AG04449 (cell line): ENCODE measurements at regions not wholly inside any gene's neighbourhood (a gene's known extent, or its start where the extent isn't known, plus 50 kb on each side); places are given as distances from the start of the nearest gene placed in this dataset.

Experiments used
- CTCF ChIA-PET: fragments of 350-600 bp; formaldehyde crosslinking; extraction: SDS; loops from one replicate; lab custom pipeline; 2021; ENCODE audit warnings: antibody characterized with exemption; lab: Yijun Ruan, JAX
- POLR2A ChIA-PET: fragments of 400-600, 350-600 bp; formaldehyde crosslinking; extraction: SDS; loops from one replicate; lab custom pipeline; 2020; ENCODE audit warnings: antibody characterized with exemption, inconsistent platforms; lab: Yijun Ruan, JAX
- DNase-seq: peaks from one replicate; pipeline ENCODE4 v3.0.0-alpha.2; 2010; ENCODE audit warnings: low read depth, low spot score
- H3K4me3 ChIP-seq: 2 replicates; pipeline ENCODE4 v1.5.1; 2011; ENCODE audit warnings: low read depth, mild to moderate bottlenecking, control low read depth, low read length
- TF ChIP-seq, protein P1 (sequence below): IDR thresholded peaks from one replicate; pipeline ENCODE4 v1.5.1; 2011; ENCODE audit warnings: mild to moderate bottlenecking, moderate library complexity, low read length, control low read depth, inconsistent platforms; ENCODE audit not compliant: insufficient read depth; ENCODE audit errors: missing control alignments

DNA sequence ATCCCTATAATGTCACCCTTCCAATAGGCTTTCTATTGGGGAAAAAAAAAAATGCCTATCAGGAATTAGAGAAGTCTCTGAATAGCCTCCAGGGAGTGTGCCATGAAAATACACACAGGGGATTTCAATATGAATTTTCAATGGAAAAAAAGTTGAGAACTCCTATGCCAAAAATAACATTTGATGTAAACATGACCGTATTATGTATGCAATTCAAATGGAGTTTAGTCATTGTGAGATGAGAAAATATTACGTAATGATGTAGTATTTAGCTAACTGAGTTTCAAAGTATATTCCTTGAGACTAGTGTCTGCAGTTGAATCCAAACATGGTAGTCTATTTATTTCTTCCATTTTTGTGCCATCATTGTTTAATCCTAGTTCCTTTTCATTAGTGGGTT is 182.3 kb downstream of the BLID start:
- DNase-seq: no peak
- CTCF ChIA-PET: no interaction called here
- TF ChIP-seq, protein P1, sequence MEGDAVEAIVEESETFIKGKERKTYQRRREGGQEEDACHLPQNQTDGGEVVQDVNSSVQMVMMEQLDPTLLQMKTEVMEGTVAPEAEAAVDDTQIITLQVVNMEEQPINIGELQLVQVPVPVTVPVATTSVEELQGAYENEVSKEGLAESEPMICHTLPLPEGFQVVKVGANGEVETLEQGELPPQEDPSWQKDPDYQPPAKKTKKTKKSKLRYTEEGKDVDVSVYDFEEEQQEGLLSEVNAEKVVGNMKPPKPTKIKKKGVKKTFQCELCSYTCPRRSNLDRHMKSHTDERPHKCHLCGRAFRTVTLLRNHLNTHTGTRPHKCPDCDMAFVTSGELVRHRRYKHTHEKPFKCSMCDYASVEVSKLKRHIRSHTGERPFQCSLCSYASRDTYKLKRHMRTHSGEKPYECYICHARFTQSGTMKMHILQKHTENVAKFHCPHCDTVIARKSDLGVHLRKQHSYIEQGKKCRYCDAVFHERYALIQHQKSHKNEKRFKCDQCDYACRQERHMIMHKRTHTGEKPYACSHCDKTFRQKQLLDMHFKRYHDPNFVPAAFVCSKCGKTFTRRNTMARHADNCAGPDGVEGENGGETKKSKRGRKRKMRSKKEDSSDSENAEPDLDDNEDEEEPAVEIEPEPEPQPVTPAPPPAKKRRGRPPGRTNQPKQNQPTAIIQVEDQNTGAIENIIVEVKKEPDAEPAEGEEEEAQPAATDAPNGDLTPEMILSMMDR: no peak
- no peak overlapping the region for H3K4me3 ChIP-seq
- POLR2A ChIA-PET: no interaction called here

DNA sequence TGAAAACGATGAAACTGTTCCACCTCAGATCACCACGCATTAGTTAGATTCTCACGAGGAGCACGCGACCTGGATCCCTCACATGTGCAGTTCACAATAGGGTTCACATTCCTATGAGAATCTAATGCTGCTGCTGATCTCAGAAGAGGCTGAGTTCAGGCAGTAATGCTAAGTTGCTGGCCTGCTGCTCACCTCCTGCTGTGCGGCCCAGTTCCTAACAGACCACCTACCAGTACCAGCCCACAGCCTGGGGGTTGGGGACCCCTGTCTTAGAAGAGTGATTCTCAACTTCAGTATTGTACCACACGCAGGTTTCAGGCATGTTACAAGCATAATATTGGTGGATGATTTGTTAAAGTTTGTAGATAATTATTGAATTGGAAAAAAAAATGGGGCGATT is 182.7 kb downstream of the BLID start:
- CTCF ChIA-PET: interaction anchor here (1.3 kb wide), 1 partner anchor 9 kb away, joined by 5 read pairs; no protein-coding TSS in a partner anchor
- DNase-seq: no peak
- H3K4me3 ChIP-seq: no peak overlapping the region
- POLR2A ChIA-PET: no interaction called here
- TF ChIP-seq, protein P1: no peak

DNA sequence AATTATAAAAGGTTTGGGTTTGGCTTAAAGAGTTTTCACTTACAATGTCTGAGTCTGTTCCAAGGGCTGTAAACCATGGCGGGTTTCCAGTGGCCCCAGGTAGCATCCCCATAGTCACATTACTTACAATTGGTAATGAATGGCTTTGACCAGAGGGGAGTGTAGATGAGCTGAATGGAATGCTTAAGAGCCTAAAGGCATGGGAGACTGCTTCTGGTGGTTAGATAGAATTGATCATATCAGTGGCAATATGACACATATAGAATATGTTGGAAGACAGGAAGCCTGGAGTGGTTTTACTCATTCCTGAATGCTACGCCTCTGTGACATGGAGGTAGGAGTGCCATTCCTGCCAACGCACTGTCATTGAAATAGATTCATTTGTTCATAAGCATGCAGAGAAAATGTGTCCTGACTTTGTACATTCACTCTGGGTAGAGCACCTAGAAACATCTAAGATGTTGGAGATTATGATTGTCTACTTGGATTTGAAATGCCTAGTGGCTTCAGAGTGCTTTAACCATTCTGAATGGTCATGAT is 183.3 kb downstream of the BLID start:
- POLR2A ChIA-PET: no interaction called here
- no peak for DNase-seq

DNA sequence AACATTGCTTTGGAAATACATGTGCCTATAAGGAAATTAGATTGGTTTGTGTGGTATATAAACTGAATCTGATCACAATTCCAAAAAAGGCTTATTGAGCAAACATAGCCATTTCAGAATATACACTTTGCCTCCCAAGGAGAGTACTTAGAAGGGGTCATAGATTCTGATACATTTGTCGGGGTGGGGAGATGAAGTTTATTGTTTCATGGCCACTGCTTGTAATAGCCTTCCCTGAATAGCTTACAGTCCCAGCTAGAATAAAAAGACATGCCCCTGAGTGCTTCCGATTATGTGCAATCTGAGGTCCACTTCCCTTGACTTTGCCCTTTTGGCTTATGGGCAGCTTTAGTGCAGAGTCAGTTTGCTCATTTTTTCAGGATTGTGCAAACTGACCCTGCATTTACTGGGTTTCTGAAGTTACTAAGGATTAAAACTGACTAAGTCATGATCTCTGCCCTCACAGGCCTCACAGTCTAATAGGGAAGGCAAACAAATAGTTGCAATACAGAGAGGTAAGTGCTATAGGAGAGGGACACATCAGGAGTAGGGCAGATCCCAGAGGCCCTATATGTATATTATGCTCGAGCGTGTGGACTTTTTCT is 184.2 kb downstream of the BLID start:
- DNase-seq: no peak
- POLR2A ChIA-PET: no interaction called here
- TF ChIP-seq, protein P1: no peak
- CTCF ChIA-PET: interaction anchor here (0.7 to 1.3 kb wide), 2 partner anchors 10 to 279 kb away, joined by 3 to 5 read pairs; no protein-coding TSS in a partner anchor
- no peak overlapping the region for H3K4me3 ChIP-seq

More for the DNA sequence above, 183.3 kb downstream of the BLID start:
- TF ChIP-seq, protein P1: no peak
- CTCF ChIA-PET: interaction anchor here (0.7 to 1.3 kb wide), 2 partner anchors 10 to 280 kb away, joined by 3 to 5 read pairs; no protein-coding TSS in a partner anchor
- H3K4me3 ChIP-seq: no peak overlapping the region

DNA sequence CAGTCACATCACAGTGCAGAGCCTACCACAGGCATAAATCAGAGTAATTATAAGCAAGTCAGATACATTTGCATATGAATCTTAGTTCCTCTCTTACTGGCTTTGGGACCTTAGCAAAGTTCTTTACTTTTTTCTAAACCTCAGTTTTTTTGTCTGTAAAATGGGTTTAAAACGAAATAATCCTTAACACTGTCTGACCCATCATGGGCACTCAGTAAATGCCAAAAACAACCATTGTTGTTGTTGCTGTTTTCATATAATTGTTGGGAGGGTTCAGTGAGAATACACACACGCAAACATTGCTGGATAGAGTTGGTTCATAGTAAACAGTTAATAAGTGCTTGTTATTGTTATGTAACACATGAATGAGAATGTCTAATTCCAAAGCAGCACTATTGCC is 184.9 kb downstream of the BLID start:
- POLR2A ChIA-PET: no interaction called here
- TF ChIP-seq, protein P1: no peak
- no peak for DNase-seq
- no peak overlapping the region for H3K4me3 ChIP-seq
- CTCF ChIA-PET: no interaction called here

DNA sequence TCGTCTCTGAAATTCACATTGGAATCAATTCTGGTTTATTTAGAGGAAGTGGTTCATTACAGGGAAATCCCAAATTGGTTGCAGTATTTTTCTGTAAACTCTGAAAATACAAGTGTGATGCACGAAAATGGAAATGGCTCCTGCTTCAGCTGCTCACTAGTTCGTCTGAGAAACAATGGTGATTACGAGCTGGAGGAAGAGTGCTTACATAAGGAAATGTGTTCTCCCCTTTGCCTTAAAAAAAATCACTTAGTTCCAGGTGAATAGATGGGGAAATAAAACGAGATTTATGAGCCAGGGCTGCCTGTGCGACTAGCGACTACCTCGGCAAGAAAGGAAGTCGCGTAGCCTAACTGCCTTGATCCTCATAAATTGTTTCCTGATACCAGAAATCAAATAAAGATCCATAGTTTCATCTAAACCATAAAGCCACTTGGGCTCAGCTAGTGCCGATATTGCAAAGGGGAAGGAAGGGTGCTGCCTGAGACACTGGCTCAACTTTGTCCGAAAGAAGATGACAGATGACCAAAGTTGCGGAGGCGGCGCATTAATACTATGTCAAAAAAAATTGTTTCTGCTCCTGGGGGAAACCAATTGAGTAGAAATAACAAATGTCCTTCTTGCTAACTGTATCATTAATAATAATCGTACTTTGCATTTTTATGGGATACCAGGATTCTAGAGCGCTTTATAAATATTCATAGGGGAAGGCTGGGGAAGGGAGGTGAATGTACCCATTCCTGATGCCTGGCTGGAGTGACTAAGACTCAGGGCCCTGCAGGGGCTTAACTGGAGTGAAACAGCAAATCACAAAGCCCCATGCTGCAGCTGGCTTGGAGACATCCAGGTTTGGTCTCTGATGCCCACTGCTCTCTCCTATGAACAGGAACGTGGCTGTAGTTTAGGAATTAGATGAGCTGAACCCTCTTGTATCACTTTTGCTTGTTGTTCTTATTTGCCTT is 185.7 kb downstream of the BLID start:
- ChIA-PET POLR2A (no interaction called here), CTCF (interaction anchor here (2.7 kb wide), 1 partner anchor 275 kb away, joined by 10 read pairs; no protein-coding TSS in a partner anchor)
- TF ChIP-seq, protein P1: no peak
- no peak for DNase-seq
- H3K4me3 ChIP-seq: peak overlapping the region; percentile 26
